ENCODE measurements at regions not wholly inside any gene's neighbourhood (a gene's known extent, or its start where the extent isn't known, plus 50 kb on each side); places are given as distances from the start of the nearest gene placed in this dataset.

- no peak overlapping the region for H3T11ph ChIP-seq (ENCODE audit: low read length)
- no peaks in the 10 kb centered on the region for H3K9me3 ChIP-seq (ENCODE audit: control insufficient read depth, low read depth, low read length)
- Mint-ChIP-seq H3K9me3 (no peaks in the 10 kb centered on the region), H3K27ac (peak overlapping the region in 2 of 3 experiments; percentile 6 to 92; a peak in 3 of 7 replicates), H3K36me3 (ENCODE audit: insufficient read depth in 1 of 3, low read depth in 3 of 3) (peaks cover 13 to 31% (median 23%) of the 10 kb centered on the region in 3 experiments), H3K27me3 (ENCODE audit: low read depth) (no peaks in the 10 kb centered on the region), H3K4me3 (no peak overlapping the region), H3K4me1 (peaks cover 27 to 37% of the 10 kb centered on the region in 2 experiments)
- H3K18ac ChIP-seq (ENCODE audit: insufficient read length, low read depth, low read length) = no peak overlapping the region
- no peak overlapping the region for H2BK20ac ChIP-seq (ENCODE audit: low read depth, low read length, poor library complexity, severe bottlenecking)
- no CpG with 5 or more reads among the region's 5 CpGs for WGBS (ENCODE audit: extremely low coverage, insufficient read length, low lambda C conversion rate)
- no peak overlapping the region for H4K91ac ChIP-seq (ENCODE audit: insufficient read length, low read depth, low read length)
- H2BK120ac ChIP-seq (ENCODE audit: low read depth, low read length, poor library complexity, severe bottlenecking) = no peak overlapping the region
- DNase-seq = no peak
- H3K4me1 ChIP-seq (ENCODE audit: insufficient read depth, low read length) = peaks cover 16% of the 10 kb centered on the region; the same call in 1 of the 2 replicates
- H3K14ac ChIP-seq (ENCODE audit: insufficient read depth, low read length) = no peak overlapping the region
- no peak overlapping the region for H2BK12ac ChIP-seq (ENCODE audit: insufficient read length, low read depth, low read length)
- TF ChIP-seq, protein P1, sequence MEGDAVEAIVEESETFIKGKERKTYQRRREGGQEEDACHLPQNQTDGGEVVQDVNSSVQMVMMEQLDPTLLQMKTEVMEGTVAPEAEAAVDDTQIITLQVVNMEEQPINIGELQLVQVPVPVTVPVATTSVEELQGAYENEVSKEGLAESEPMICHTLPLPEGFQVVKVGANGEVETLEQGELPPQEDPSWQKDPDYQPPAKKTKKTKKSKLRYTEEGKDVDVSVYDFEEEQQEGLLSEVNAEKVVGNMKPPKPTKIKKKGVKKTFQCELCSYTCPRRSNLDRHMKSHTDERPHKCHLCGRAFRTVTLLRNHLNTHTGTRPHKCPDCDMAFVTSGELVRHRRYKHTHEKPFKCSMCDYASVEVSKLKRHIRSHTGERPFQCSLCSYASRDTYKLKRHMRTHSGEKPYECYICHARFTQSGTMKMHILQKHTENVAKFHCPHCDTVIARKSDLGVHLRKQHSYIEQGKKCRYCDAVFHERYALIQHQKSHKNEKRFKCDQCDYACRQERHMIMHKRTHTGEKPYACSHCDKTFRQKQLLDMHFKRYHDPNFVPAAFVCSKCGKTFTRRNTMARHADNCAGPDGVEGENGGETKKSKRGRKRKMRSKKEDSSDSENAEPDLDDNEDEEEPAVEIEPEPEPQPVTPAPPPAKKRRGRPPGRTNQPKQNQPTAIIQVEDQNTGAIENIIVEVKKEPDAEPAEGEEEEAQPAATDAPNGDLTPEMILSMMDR (conservative IDR thresholded peaks at IDR 0.05) = no peak
- no peaks in the 10 kb centered on the region for H3K27me3 ChIP-seq (ENCODE audit: insufficient read depth, low read length)
- H3K23ac ChIP-seq (ENCODE audit: insufficient read length, low read depth, low read length) = no peak overlapping the region
- no peak overlapping the region for H2AK5ac ChIP-seq (ENCODE audit: insufficient read length, low read length)
- no peak overlapping the region for H2BK15ac ChIP-seq (ENCODE audit: low read depth, low read length)
- no peaks in the 10 kb centered on the region for H4K20me1 ChIP-seq (ENCODE audit: control insufficient read depth, insufficient read depth, insufficient read length)
- H4K8ac ChIP-seq (replicated peaks; ENCODE audit: insufficient read length, low read depth, low read length) = no peak overlapping the region
- H2AFZ ChIP-seq (ENCODE audit: low read length) = no peak overlapping the region
- H3K23me2 ChIP-seq (ENCODE audit: insufficient read length, low read depth, low read length, poor library complexity, severe bottlenecking) = no peaks in the 10 kb centered on the region
- peaks cover 30% of the 10 kb centered on the region; the same call in 1 of the 2 replicates for H3K79me2 ChIP-seq (ENCODE audit: insufficient read depth, low read length)
- H2BK5ac ChIP-seq (ENCODE audit: insufficient read length, low read length) = no peak overlapping the region
- no peak overlapping the region for H3K4ac ChIP-seq (ENCODE audit: low read depth, low read length)
- H3K56ac ChIP-seq (ENCODE audit: insufficient read length, low read depth, low read length) = no peak overlapping the region
- H3K9ac ChIP-seq (ENCODE audit: extremely low read depth, insufficient read length, low read length) = no peak overlapping the region
- H3K4me2 ChIP-seq (ENCODE audit: insufficient read depth, insufficient read length, low read length) = peak overlapping the region; percentile 16
- no peak overlapping the region for H3K27ac ChIP-seq (ENCODE audit: insufficient read length, low read depth, low read length)
- H3K79me1 ChIP-seq (ENCODE audit: insufficient read depth, low read depth, low read length, poor library complexity, severe bottlenecking) = peaks cover 20% of the 10 kb centered on the region
- H4K5ac ChIP-seq (ENCODE audit: insufficient read length, low read depth, low read length) = no peak overlapping the region
These were observed 187.1 kb downstream of the SOX4 start for GRCh38 chr6:21780679-21781078.
